ENCODE measurements at regions not wholly inside any gene's neighbourhood (a gene's known extent, or its start where the extent isn't known, plus 50 kb on each side); places are given as distances from the start of the nearest gene placed in this dataset.

GRCh38 chr10:130627346-130628045 is 491.3 kb downstream of the GLRX3 start:
- Histone ChIP-seq H3K27me3 (no peaks in the 10 kb centered on the region), H3K27ac (no peak overlapping the region), H3K4me3 (no peak overlapping the region), H3K4me1 (no peaks in the 10 kb centered on the region), H3K36me3 (no peaks in the 10 kb centered on the region), H3K9me3 (no peaks in the 10 kb centered on the region)
- intact Hi-C loops (cut with DNase I; ENCODE audit: low total_unique reads), result no loop called here
- DNase-seq, result no peak
- TF ChIP-seq POLR2A (IDR thresholded peaks at IDR 0.05) (no peak), CTCF (IDR thresholded peaks at IDR 0.05) (no peak)

- Histone ChIP-seq H3K27me3 (no peaks in the 10 kb centered on the region), H3K27ac (no peak overlapping the region), H3K4me3 (no peak overlapping the region), H3K4me1 (no peaks in the 10 kb centered on the region), H3K9me3 (no peaks in the 10 kb centered on the region), H3K36me3 (no peaks in the 10 kb centered on the region)
- intact Hi-C loops (cut with DNase I; ENCODE audit: low total_unique reads), result no loop called here
- TF ChIP-seq POLR2A (IDR thresholded peaks at IDR 0.05) (no peak), CTCF (IDR thresholded peaks at IDR 0.05) (no peak)
- DNase-seq, result no peak
Measured at GRCh38 chr10:130630135-130630534, 493.9 kb downstream of the GLRX3 start.

GRCh38 chr10:130631142-130632096 is 495.2 kb downstream of the GLRX3 start:
- H3K27ac ChIP-seq, result no peak overlapping the region
- intact Hi-C loops (cut with DNase I; ENCODE audit: low total_unique reads), result no loop called here
- DNase-seq, result no peak

GRCh38 chr10:130634816-130635215 is 498.6 kb downstream of the GLRX3 start:
- Histone ChIP-seq H3K4me3 (no peak overlapping the region), H3K4me1 (no peaks in the 10 kb centered on the region), H3K9me3 (no peaks in the 10 kb centered on the region), H3K36me3 (no peaks in the 10 kb centered on the region), H3K27me3 (no peaks in the 10 kb centered on the region), H3K27ac (no peak overlapping the region)
- no peak for DNase-seq
- intact Hi-C loops (cut with DNase I; ENCODE audit: low total_unique reads), result no loop called here
- TF ChIP-seq POLR2A (IDR thresholded peaks at IDR 0.05) (no peak), CTCF (IDR thresholded peaks at IDR 0.05) (no peak)

More at GRCh38 chr10:130631142-130632096, 495.2 kb downstream of the GLRX3 start:
- no peak overlapping the region for H3K4me3 ChIP-seq
- H3K27me3 ChIP-seq, result no peaks in the 10 kb centered on the region
- H3K9me3 ChIP-seq, result no peaks in the 10 kb centered on the region
- no peaks in the 10 kb centered on the region for H3K4me1 ChIP-seq
- no peaks in the 10 kb centered on the region for H3K36me3 ChIP-seq
- TF ChIP-seq CTCF (IDR thresholded peaks at IDR 0.05), result no peak
- TF ChIP-seq POLR2A (IDR thresholded peaks at IDR 0.05), result no peak

- Histone ChIP-seq H3K36me3 (no peaks in the 10 kb centered on the region), H3K27me3 (no peaks in the 10 kb centered on the region), H3K4me3 (no peak overlapping the region), H3K4me1 (no peaks in the 10 kb centered on the region), H3K9me3 (no peaks in the 10 kb centered on the region), H3K27ac (no peak overlapping the region)
- TF ChIP-seq CTCF (IDR thresholded peaks at IDR 0.05), result no peak
- no peak for TF ChIP-seq POLR2A (IDR thresholded peaks at IDR 0.05)
- intact Hi-C loops (cut with DNase I; ENCODE audit: low total_unique reads), result no loop called here
- no peak for DNase-seq
Measured at GRCh38 chr10:130635528-130635927, 499.3 kb downstream of the GLRX3 start.
